Right cardiac atrium (tissue), 5 donors: ENCODE measurements at regions not wholly inside any gene's neighbourhood (a gene's known extent, or its start where the extent isn't known, plus 50 kb on each side); places are given as distances from the start of the nearest gene placed in this dataset.
"Not testable (repeated sequence)": the region's sequence is repeated elsewhere in the genome, so short reads cannot be mapped to it uniquely, and the experiment has no call there.

ENCODE experiments used
- ATAC-seq, 2 donors: fragments of 200-7000 bp; cut with Tn5 transposase; one replicate each; pipeline versions ENCODE4 v1.8.0 to v1.9.1; 2020; ENCODE audit warnings: moderate library complexity in 2 of 2, mild to moderate bottlenecking in 1 of 2
- DNase-seq, 3 donors: peaks; one replicate each; pipeline ENCODE4 v3.0.0-alpha.2; 2020
- H3K27ac ChIP-seq: one replicate; pipeline ENCODE4 v1.5.1; 2013; ENCODE audit warnings: mild to moderate bottlenecking, low read length, control low read depth, moderate library complexity
- H3K27me3 ChIP-seq: one replicate; pipeline ENCODE4 v1.6.1; 2013; ENCODE audit not compliant: control insufficient read depth, insufficient read depth
- H3K4me1 ChIP-seq: one replicate; pipeline ENCODE4 v1.6.1; 2013; ENCODE audit warnings: low read length; ENCODE audit not compliant: control insufficient read depth, insufficient read depth
- H3K4me3 ChIP-seq: one replicate; pipeline ENCODE4 v1.5.1; 2013; ENCODE audit warnings: low read length, control low read depth
- H3K9me3 ChIP-seq: one replicate; pipeline ENCODE4 v1.6.1; 2013; ENCODE audit warnings: low read length; ENCODE audit not compliant: control insufficient read depth
- WGBS: extraction: QIAGEN DNeasy Blood & Tissue Kit; methylation state at CpG from one replicate; pipeline ENCODE4 v1.1.7; 2013; 5-methylcytosine and 5-hydroxymethylcytosine counted together
- intact Hi-C, 4 donors: fragments of 100-400 bp; cut with DNase I; formaldehyde crosslinking; loops; one replicate each; pipeline versions ENCODE4 v1.11.0 to v1.14.0; 2022 to 2023
- donor health status: healthy with polysubstance abuse.
- donor health status: DM: no; HTN: yes; CAD: no.
- donor health status: DM: no; HTN: no; CAD: no.
- donor health status: DM: no; HTN: yes; CAD: no; lungs with severe emphysema.
- donor health status: DM: yes; HTN: yes; CAD: no.

DNA sequence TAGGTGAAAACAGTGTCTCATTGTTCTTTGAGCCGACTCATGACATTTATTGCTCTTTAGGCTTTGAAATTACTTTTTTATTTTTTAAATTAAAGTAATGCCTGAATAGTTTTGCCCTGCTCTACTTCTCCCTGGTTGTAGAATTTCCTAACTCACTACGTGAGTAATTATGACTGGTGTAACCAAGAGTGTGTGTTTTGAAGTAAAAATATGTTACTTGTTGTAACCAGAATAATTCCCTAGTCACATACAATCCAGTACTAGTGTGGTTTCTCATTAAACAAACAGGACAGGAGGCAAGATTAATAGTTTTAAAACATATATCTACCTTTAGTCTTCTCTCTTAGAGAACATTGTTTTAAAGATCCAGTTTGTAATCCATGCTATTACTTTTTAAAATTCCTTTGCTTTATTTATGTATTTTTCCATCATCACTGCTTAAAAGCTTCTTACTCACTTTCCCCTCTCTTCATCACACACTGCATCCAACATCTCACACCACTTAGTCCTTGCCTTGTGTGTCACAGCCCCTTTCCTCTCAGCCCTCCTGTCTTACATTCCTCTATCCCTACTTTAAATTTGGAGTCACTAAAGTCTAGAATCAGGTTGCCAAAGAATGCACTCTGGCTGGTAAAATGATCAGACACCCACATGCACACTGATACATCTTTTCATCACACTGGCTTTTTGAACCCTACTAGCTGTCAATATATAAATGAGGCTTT lies 219.7 kb downstream of the WNT5A start:
- Histone ChIP-seq H3K4me1 (no peaks in the 10 kb centered on the region), H3K27me3 (no peaks in the 10 kb centered on the region), H3K4me3 (no peak overlapping the region), H3K9me3 (no peaks in the 10 kb centered on the region), H3K27ac (no peak overlapping the region)
- DNase-seq (no peak), ATAC-seq (no peak)
- intact Hi-C loops = no loop called here
- WGBS = 80% methylated on average over 2 of the region's 2 CpGs

DNA sequence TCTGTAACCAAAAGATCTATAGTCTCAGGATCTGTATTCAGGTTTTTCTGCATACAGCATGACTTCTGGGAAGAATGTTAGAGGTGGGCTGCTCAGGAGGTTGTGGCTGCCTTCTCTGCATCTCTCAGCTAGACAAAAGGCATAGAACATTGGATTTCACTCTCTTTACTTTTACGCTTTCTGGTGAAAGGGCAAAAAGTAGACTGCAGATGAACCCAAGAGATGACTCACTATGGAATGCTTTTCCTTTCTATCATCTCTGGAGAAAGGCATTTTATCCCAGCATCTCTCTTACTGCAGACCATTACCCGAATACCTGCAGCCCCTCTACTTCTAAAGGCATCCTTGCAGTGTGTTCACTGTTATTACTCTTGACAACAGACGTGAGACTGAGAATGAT lies 222.2 kb downstream of the WNT5A start:
- intact Hi-C loops = no loop called here
- WGBS = 64% methylated on average over 3 of the region's 3 CpGs

DNA sequence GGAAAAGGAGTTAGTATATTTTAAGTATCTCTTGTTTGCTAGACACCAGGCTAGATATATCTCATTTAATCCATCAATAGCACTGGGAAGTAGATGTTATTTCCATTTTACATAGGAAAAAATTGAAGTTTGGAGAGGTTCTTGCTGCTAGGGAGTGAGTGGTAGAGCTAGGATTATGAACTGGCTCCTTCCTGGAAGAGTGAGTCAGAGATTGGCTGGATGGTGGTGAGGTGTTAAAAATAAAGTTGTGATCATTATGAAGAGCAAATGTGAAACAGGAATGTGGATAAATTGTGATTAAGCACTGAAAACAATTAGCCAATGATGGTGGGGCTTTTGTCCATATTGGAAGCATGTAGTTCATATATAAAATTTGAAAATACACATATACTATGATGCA lies 234.2 kb downstream of the WNT5A start:
- no peaks in the 10 kb centered on the region for H3K27me3 ChIP-seq
- H3K9me3 ChIP-seq = no peaks in the 10 kb centered on the region
- intact Hi-C loops = no loop called here
- ATAC-seq (no peak), DNase-seq (no peak)
- H3K4me1 ChIP-seq = no peaks in the 10 kb centered on the region
- no peak overlapping the region for H3K4me3 ChIP-seq
- H3K27ac ChIP-seq = no peak overlapping the region

More for the DNA sequence above, 222.2 kb downstream of the WNT5A start:
- Histone ChIP-seq H3K27me3 (no peaks in the 10 kb centered on the region), H3K27ac (no peak overlapping the region), H3K4me3 (no peak overlapping the region), H3K9me3 (no peaks in the 10 kb centered on the region), H3K4me1 (no peaks in the 10 kb centered on the region)
- ATAC-seq = no peak
- no peak for DNase-seq

DNA sequence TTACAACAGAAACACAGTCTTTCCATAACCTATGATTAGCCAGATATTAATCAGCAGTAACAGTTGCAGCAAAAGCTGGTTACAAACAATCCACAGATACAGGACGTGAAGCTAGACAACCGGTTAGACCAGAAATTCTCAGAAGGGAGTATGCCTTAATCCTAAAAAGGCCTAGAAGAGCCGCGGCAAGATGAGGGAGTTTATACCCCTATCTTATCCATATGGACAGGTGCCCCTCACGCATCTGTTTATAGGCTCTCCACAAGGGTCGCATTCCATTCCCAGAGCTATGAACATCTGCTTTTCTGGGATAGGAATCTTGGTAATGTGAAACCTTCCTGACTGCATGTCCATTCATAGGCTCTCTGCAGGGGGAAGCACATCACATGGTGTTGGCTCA lies 237.9 kb downstream of the WNT5A start:
- H3K4me1 ChIP-seq, H3K27me3 ChIP-seq, H3K9me3 ChIP-seq, H3K4me3 ChIP-seq, DNase-seq, intact Hi-C loops, H3K27ac ChIP-seq, ATAC-seq: not testable (repeated sequence)
- WGBS = 93% methylated on average over 6 of the region's 6 CpGs

DNA sequence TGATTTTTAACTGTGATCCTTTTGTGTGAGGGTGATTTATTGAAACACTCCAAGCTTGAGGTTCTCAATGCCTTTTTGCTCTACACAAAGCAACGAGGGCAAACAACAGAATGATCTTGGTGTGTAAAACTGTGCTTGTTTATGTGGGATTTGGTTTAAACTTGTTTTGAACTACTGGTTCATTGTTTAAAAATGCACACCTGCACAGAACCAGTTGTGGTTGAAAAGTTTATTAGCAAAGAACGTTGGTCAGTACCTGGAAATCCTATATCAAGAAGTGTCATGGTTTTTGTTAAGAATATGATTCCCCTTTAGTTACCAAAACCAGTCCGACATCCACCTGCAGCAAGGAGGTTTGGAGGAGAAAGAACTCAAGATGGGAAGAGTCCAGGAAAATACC lies 239.4 kb downstream of the WNT5A start:
- intact Hi-C loops = no loop called here
- Histone ChIP-seq H3K4me1 (no peaks in the 10 kb centered on the region), H3K9me3 (no peaks in the 10 kb centered on the region), H3K4me3 (no peak overlapping the region), H3K27ac (no peak overlapping the region), H3K27me3 (no peaks in the 10 kb centered on the region)
- ATAC-seq (no peak), DNase-seq (no peak)
- WGBS = 49% methylated on average over 3 of the region's 3 CpGs

DNA sequence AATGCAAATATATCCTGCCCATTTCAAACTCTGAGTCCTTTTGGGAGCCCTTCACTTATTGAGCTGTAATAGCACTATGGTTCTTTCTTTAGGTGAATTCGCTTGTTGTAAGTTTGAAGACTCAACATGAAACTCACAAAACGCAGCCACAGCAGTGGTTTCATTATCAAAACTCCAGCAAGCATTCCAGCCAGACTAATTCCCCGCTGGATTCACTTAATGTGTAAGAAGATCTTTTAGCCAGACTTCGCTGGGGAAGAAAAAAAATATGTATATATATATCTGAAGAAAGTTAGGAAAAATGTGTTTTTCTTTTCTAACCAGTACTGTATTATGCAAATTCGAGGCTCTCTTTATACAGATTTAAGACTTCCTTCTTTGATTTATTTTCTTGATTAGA lies 241.1 kb downstream of the WNT5A start:
- H3K27ac ChIP-seq = no peak overlapping the region
- no peak for ATAC-seq
- WGBS = 48% methylated on average over 5 of the region's 5 CpGs
- no peak overlapping the region for H3K4me3 ChIP-seq
- DNase-seq = no peak
- no peaks in the 10 kb centered on the region for H3K27me3 ChIP-seq
- H3K4me1 ChIP-seq = no peaks in the 10 kb centered on the region
- intact Hi-C loops = no loop called here
- no peaks in the 10 kb centered on the region for H3K9me3 ChIP-seq

DNA sequence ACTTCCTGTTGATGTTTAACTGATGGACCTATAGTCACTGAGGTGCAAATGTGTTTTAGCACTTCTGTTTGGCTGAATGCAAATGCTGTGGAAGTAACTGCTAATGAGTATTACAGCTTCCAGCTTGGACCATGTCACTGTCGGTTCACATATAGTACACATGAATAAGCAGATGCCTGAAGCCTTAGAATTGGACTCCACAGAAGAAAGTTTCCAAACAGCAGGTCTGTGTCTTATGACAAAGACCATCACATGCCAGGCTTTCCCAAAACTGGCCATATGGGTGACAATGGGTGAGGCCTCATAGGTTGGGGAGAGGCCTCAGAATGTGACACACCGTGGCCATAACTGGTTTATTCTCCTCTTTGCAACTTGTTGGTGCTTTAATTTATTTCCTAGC lies 241.8 kb downstream of the WNT5A start:
- H3K27me3 ChIP-seq = no peaks in the 10 kb centered on the region
- no peak for DNase-seq
- no peaks in the 10 kb centered on the region for H3K9me3 ChIP-seq
- no peaks in the 10 kb centered on the region for H3K4me1 ChIP-seq
- ATAC-seq = no peak
- intact Hi-C loops = no loop called here
- no peak overlapping the region for H3K4me3 ChIP-seq
- no peak overlapping the region for H3K27ac ChIP-seq
- 64% methylated on average over 2 of the region's 2 CpGs for WGBS

DNA sequence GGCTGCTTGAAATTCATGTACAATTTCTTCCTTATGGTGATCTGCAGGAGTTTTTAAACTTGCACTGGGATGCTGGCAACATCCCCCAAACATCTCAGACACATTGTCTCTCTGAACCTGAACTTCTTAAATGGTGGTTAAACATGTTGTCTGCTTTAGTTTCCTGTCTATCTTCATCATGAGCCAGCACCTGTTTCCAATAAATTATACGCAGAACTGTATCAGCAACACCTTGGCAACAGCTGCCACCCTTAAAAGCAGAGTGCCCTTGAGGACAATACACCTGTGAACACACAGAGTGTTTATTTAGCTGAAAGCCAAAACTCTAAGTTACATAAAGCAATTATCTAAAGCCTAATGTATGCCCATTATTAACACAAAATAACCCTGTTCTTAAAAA lies 242.9 kb downstream of the WNT5A start:
- DNase-seq (no peak), ATAC-seq (no peak)
- Histone ChIP-seq H3K9me3 (no peaks in the 10 kb centered on the region), H3K4me1 (no peaks in the 10 kb centered on the region), H3K4me3 (no peak overlapping the region), H3K27ac (no peak overlapping the region), H3K27me3 (no peaks in the 10 kb centered on the region)
- WGBS = 86% methylated on average over 1 of the region's 1 CpG
- intact Hi-C loops = no loop called here

DNA sequence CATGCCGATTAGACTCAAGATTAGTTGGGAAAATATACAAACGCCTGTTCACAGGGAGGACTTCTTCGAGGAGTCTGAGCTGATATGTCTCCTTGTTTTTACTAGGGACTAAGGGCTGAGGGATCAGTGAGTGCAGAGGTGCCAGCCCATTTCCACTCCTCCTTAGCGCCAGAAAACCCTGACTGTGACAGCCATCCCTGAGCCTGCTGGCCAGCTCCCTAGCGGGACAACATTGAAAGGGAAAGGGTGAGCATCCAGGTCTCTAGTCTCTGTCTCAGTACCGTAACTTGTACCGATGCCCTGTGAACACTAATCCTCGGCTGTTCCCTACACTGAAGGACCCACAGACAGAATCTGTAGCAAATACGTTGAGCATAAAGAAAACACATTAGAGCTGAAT lies 243.4 kb downstream of the WNT5A start:
- WGBS = 70% methylated on average over 9 of the region's 9 CpGs
- ATAC-seq (no peak), DNase-seq (no peak)
- Histone ChIP-seq H3K4me3 (no peak overlapping the region), H3K27ac (no peak overlapping the region), H3K9me3 (no peaks in the 10 kb centered on the region), H3K4me1 (no peaks in the 10 kb centered on the region), H3K27me3 (no peaks in the 10 kb centered on the region)
- intact Hi-C loops = no loop called here

DNA sequence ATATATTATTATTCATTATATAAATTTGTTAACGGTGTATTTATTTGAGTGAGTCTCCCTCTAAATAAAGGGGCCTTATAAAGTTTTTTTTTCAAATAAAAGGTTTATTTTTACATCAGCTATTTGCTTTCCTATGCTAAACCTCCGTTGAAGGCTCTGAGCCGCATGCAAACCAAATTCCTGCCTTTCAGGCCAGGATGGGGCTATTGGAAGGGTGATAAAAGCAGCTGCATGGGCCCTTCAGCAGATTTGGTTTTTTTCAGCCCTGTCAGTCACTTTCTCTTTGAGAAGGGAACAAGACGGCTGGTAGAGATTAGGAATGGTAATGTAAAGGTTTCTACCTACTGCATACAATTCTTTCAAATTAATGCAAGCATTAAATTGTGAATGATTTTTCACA lies 244.2 kb downstream of the WNT5A start:
- H3K4me1 ChIP-seq = no peaks in the 10 kb centered on the region
- no peaks in the 10 kb centered on the region for H3K27me3 ChIP-seq
- no peak overlapping the region for H3K27ac ChIP-seq
- no peak overlapping the region for H3K4me3 ChIP-seq
- H3K9me3 ChIP-seq = no peaks in the 10 kb centered on the region
- no peak for ATAC-seq
- intact Hi-C loops = no loop called here
- no peak for DNase-seq
- 53% methylated on average over 4 of the region's 4 CpGs for WGBS

DNA sequence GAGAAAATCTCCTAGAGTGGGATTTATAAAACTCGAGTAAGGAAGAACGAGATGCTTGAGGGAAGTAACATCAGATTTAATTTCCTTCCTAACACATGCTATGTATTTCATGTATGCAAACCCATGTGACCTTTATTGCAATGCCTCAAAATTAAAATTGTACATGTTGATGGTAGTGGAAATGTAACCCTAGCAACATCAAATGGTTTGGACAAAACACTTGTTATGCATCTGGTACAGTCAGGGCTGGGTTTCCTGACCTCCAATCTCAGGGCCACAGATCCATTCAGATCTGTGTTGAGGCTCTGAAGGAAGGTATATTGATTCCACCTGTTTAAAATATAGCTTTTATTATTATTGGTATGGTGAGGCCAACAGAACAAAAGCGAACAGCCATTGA lies 246.0 kb downstream of the WNT5A start:
- intact Hi-C loops = no loop called here
- no peak for ATAC-seq

DNA sequence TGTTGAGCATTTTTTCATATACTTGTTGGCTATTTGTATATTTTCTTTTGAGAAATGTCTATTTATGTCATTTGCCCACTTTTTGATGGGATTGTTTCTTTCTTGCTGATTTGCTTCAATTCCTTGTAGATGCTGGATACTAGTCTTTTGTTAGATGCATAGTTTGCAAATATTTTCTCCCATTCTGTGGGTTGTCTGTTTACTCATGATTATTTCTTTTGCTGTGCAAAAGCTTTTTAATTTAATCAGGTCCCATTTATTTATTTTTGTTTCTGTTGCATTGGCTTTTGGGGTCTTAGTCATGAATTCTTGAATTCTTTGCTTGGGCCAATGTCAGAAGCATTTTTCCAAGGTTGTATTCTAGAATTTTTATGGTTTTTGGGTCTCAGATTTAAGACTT lies 251.7 kb downstream of the WNT5A start:
- ATAC-seq (no peak), DNase-seq (no peak)
- Histone ChIP-seq H3K4me3 (no peak overlapping the region), H3K27ac (no peak overlapping the region), H3K9me3 (no peaks in the 10 kb centered on the region), H3K27me3 (no peaks in the 10 kb centered on the region), H3K4me1 (no peaks in the 10 kb centered on the region)
- intact Hi-C loops = no loop called here

More for the DNA sequence above, 246.0 kb downstream of the WNT5A start:
- H3K9me3 ChIP-seq = no peaks in the 10 kb centered on the region
- no peak for DNase-seq
- no peak overlapping the region for H3K27ac ChIP-seq
- no peak overlapping the region for H3K4me3 ChIP-seq
- H3K4me1 ChIP-seq = no peaks in the 10 kb centered on the region
- no peaks in the 10 kb centered on the region for H3K27me3 ChIP-seq
- WGBS = 82% methylated on average over 3 of the region's 3 CpGs
